Left renal cortex interstitium (tissue), 4 donors: ENCODE measurements at regions not wholly inside any gene's neighbourhood (a gene's known extent, or its start where the extent isn't known, plus 50 kb on each side); places are given as distances from the start of the nearest gene placed in this dataset.

Source experiments
- DNase-seq, 4 donors: peaks; one replicate each; pipeline ENCODE4 v3.0.0-alpha.2; 2013; ENCODE audit warnings: low read depth in 4 of 4, low spot score in 2 of 4, missing footprints in 1 of 4

DNA sequence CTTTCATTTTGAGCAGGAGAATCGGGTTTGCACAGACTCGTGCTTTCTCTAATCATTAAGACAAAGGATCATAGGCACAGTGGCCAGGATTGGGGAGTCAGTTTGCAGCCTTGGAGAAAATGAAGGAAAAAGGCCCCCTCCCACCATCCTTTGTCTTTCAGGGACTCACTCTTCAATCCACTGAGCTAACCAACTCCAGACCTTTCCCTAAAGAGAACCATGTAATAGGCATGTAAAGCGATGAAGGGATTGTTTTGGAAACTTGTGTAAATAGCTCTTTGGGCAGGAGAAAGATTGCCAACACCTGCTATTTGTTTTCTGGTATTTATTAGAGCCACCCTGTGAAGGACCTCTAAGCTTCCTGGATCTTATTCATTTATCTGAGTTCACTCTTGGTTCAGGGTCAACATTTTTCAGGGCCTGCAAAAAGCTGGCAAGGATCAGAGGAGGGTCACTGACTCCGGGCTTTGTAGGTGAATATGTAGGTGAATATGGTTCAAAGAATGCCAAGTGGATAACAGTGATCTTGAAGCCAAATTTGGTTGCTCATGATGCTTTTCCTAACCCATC, 192.6 kb upstream of the FGGY start:
- DNase-seq: no peak

DNA sequence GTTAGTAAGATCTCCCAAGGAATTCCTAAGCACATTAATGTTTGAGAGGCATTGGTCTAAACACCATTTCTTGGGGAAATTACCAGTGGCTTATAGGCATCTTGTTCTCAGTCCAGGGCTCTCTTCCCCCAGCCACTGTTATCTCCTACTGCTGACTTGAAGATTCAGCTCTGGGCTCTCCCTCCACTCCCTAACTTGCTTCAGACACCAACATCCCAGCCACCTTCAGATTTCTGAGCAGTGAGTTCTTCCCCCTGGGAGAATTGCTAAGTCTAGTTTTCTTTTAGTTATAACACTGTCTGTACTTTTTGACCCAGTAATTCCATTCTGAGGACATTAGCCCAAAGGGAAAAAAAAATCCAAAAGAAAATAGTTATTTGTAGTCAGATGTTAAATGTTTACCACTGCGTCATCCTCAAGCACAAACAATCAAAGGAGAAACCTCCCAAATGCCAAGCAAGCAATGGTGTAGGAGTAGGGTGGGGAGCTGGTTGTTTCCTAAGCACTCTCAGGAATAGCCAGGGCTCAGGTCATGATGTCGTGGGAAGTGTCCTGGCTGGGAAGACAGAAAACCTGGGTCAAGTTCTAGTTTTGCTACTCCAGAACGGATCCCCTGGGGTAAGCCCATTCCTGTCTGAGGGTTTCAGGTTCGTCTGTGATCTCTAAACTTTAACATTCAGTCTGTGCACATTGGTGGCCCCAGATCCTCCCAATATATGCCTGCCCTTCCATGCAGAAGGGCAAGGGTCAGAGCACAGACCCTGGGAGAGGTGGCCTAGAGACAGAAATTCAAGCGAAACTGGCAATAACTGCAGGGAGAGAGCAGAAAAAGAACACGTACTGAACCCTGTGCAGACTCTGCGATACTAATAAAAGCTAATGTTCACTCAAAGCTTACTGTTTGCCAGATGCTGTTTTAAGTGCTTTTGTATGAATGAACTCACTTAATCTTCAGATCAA, 191.1 kb upstream of the FGGY start:
- DNase-seq: no peak

DNA sequence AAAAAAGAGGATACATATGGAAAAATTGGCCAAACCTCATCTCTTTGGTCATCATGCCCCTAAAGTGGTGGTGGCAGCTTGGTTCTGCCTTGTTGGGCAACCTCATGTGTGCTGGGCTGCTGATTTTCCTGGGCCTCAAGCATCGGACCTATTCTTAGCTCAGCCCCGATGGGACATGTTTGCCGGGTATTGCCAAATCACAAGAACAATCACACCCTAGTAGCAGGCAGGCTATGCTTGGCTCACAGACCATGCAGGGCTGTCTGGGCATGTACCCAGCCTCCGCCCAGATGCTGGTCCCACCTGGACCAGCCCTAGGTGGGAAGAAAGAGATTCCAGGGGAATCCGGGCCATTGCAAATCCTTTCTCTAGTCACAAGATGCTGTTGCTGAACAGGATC, 189.4 kb upstream of the FGGY start:
- DNase-seq: no peak

DNA sequence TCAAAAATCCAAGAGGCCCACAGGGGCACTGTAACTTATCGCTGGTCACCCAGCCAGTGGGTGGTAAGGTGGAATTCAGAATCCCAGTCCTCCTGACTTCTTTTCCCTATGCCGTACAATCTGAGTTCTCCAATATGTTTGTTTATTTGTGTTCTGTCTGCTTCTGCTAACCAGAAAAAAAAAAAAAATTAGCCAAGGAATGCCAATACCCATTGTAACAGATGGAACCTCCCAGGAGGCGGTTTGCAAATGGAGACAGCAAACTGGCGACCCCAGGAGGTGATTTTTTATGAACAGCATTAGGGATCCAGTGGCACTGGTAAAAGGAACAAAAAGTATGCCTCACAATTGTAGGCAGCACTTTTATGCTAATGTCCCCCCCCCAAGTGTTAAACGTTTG, 189.0 kb upstream of the FGGY start:
- DNase-seq: no peak

DNA sequence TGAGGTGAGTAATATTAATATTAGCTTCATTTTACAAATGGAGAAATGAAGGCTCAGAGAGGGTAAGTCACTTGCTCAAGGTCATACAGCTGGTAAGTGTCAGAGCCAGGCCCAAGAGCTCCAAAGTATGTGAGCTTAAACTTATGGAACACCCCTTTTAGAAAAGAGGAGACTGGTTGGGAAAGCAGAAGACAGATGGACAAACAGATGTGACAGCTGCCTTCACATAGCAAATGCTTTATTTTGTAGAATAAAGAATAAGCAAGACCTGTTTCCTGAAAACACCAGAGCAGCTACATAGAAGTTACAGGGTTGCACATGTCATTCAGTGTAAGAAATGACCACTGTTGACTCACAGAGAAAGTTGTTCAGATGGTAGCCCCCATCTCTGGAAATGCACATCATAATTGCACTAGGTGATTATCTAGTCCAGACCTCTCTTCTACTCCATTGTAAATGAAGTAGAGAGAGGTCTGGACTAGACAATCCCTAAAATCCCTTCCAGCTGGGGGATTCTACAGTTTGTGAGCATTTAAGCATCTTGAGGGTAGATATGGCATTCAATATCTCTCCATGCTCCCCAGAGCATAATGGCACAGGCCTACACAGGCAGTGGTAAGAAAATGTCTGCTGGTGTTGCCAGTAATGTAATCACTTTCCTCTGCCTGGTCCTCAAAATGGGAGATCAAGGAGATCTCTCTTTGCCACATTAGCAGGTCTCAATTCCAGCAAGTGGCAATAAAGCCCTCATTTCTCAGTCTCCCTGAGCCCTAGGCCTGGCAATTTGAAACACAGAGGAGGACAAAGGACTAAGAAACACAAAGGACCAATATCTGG, 188.2 kb upstream of the FGGY start:
- no peak for DNase-seq

DNA sequence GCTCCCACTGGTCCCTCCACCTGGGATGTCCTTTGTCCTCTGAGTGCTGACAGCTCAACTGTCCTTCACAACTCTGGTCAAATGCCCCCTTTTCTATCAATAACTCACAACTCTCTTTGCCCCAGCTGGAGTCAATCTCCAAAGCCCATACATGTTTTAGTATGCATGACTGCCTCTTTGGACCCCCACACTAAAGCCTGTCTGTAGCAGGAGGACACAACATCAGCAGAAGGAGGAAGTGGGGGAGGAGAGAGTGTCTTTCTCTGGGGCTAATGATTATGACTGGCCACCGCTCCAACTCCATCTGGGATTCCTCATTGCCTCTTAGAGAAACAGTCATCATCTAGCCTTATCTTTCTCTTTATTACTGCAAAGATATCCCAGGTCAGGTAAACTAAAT, 186.6 kb upstream of the FGGY start:
- DNase-seq: no peak

DNA sequence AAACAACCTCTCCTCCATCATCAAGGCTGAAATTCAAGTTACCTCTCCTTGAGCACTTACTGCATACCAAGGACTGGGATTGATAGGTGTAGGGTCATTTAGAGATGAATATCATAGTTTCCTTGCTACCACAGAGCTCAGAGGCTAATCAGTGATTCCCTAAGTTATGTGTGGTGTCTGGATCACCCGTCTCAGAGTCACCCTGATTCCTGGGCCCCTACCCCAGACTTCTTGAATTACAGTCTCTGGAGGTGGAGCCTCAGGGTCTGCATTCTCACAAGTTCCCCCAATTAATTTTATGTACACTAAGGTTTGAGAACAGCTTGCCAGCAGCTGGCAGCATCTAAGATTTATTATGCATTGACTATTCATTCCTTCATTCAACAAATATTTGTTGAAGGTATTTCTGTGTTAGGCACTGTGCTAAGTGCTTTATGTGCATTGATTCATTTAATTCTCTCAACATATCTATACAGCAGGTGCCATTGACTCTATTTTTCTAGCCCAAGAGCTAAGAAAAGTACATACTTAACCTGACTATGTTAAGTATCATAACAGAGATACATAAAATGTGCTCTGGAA, 182.9 kb upstream of the FGGY start:
- DNase-seq: no peak

DNA sequence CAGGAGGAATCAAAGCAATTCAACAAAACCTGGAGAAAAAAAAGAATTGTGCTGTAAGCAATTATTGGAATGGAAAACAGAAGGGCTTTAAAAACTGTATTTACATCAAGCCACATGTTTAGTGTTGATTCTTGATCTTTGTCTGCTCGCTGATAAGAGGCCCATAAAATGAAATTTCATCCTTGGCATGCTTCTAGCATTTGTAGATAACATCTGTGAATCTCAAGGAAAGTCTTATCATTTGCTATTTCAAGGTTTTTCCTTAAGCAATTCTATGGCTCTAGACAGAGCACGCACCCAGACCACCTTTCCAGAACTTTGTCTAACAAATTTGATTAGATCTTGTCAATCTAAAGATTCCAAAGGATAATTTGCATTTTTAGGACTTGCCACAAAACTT, 181.0 kb upstream of the FGGY start:
- no peak for DNase-seq

DNA sequence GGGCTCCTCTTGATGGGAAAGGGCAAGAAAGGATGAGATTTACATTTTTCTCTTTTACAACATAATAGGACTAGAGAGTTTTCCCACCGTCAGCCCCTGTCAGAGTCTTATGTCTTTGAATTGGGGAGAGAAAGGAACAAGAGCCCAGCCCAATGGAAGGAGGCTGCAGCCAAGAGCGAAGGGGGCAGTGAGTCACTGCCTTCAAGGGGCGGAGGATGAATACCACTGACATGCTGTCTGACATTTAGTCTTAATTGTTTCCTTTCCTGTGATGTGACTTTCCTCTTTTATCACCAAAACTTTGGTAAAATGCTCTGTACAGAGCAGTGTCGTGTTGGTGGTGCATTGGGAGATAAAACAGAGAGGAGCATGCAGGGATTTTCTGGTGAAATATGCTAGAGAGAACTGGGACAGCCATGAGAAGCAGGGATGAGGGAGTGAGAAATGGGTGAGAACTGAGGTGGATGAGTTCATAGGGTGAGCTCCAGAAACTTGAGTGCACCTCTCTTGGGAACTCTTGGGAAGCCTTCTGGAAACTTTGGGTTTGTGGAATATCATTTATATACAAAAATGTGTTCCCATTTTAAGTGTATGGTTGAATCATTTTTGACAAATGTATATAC, 179.9 kb upstream of the FGGY start:
- no peak for DNase-seq

DNA sequence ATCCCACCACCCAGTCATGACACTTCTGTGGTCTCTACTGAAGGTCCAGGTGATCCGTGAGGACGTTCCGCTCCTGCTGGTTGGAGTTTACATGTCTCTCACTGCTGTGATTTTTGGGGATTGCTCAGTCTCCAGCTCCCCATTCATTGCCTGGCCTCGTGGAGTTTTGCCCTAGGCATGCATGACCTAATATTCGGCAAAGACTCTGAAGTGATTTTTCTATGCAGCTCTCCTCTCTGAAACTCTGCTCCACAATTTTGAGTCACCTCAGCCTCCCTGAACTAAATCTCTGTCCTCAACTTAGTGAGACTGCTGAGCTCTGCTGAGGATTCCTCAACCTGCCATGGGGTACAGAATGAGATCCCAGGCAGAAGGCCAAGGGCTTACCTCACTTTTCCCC, 174.4 kb upstream of the FGGY start:
- no peak for DNase-seq

DNA sequence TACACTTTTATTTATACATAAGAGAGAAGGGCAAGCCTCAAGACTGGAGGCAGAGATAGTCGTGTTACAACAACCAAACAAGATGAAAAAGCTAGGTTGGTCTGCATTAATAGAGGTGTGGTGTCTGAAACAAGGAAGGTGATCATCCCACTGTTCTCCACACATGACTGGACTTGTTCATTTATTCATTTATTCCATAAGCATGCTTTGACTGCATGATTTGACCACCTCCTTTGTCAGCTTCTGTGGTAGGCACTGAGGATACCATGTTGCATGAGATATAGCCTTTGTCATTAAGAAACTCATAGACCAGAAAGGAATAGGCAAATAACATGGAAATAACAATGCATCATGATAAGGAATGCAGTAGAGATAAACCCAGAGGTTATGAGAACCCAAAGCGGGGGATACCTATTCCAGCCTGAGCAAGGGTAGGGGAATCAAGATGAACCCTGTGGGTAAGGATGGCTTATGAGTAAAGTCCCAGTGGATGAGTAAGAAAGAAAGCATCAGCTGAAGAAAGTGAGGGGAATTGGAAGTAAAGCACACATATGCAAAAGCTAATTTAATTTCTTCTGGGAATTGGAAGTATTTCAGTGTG, 173.7 kb upstream of the FGGY start:
- DNase-seq: no peak

DNA sequence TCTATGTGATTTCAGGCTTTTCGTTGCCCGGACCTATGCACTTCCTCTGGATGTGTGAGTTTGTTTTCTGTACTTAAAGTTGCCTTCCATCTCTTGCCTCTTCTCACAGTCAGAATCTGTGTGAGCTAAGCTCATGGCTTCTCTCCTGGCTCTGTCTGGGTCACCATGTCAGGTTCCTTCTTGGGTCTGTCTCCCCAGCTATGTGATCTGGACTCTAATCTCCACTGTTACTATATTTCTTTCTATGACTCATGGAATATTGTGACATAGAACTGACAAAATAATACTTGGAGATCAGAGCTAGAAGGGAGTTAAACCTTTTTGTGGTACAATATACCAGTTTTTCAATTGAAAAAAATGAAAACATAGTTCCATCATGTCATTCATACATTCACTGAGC, 172.7 kb upstream of the FGGY start:
- DNase-seq: no peak

DNA sequence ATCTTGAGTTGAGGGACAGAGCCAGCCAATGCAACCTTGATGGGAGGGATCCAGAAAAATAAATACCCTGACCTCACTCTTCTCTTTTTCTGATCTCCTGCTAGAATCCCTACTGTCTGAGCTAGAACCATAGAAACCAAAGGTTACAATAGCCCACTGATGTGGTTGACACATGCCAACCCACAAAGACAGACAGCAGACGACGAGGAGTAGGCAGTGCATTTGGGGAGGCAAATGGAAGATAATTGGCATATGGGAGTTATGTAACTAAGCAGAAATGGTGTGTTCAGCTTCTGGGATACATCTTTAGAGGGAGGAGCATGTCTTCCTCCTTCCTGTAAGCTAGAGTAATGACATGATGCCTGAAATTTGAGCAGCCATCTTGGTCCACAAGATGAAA, 171.7 kb upstream of the FGGY start:
- no peak for DNase-seq

DNA sequence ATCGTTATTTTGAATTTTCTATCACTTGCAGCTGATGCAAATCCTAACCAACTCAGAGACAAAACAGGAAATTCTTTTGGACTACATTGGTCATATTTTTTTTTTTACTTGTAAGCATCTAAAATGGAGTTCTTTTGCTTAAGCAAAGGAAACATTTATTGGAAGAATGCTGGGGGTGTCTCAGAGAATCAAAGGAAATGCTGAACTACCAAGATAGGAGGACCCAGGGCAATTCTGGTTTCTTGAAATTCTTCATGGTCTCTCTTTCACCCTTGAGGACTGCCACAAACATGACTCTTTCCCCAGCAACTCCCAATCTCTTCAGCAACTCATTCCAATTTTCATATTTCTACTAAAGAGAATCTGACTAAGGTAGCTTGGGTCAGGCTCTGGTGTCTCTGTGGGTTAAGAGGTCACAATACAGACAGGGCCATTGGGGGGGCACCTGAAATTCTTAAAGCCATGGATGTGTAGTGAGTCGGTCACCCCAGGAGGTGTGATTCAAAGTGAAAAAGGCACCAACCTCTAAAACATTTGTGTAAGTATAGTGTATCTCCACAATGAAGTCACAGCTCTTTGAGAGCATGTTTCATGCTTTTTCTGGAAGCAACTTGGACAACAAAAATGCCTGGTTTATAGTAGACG, 171.1 kb upstream of the FGGY start:
- no peak for DNase-seq

DNA sequence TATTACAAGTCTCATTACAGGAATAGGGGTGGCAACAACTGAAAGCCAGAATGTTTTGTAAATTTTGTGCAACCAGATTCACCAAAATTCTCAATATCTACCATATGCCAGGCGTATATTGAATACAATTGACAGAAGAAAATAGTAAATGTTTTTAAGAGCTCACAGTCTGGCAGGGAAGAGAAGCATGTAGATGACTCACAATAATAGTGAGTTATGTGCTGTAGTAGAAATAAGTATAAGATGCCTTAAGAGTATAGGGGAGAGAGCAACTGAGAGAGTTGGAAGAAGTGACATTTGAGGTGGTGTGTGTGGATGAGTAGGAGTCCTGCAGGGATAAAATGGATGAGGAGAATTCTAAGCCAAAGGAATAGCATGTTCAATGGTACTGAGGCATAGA, 170.5 kb upstream of the FGGY start:
- no peak for DNase-seq

DNA sequence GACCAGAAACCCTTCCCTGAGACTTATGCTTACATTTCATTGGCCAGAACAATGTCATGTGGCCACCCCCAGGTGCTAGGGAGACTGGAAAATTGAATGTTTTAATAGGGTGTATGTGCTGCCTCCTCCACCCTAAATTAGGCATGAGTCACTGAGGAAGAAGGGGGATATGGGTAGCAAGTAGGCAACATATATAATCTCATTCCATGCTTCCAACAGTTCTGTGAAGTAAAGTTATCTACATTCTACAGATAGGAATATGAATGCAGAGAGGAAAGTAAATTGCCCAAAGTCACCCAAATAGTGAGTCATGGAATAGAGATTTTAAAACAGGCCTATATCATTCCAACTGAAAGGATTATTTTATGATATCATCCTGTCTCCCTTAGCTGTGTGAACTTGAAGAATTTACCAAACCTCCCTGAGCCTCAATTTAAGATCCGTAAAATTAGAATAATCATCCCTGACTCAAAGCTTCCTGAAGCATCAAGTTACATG, 168.6 kb upstream of the FGGY start:
- no peak for DNase-seq

DNA sequence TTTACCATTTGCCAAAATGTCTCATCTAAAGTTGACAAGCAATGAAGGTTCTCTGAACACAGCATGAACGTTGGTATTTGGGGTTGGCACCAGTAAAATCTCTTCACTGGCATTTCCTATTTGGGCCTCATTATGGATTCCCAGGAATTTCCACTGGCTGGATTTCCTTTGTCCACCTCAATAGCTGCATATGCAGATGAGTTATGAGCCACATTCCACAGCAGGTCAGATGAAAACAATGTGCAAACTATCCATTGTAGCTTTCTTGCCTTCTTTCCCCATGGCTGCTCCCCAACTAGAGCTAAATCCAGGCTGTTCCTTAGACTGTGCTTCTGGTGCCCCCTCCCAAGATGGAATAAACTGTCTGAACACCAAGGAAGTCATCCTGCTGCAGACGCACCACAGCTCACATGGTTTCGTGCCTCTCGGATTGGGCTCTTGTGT, 168.1 kb upstream of the FGGY start:
- DNase-seq: no peak

DNA sequence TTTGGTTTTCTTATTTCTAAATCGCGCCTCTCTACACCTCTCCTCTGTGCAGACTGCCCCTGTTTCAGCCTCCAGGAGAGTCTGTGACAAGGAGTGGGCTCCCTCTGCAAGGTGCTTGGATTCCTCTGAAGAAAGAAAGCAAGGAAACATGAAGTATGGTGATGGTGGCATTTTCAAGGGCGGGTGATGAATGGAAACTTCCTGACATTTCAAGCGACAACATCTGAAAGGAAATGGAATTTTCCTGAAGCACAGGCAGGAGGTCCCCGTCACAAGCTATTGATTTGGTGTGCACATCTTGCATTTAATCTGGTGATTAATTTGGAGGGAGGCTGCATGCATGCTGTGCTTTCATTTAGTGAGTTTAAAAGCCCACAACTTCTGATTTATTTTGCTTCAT, 164.6 kb upstream of the FGGY start:
- no peak for DNase-seq

DNA sequence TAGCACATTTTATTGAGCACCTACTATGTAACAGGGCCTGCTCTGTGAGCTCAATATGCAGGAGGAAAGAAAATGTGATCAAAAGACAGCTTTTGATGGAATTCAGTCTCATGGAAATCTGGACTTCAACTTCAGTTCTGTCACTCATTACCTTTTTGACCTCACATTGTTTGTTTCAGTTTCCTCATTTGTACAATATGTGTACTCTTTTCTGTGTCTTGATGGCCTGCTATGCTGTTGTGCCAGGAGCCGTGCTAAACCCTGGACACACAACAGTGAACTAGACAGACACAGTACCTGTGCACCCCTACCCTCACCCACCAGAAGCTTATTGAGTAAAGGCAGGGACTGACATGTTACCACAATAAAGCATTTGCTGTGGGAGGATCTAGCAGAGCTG, 162.9 kb upstream of the FGGY start:
- no peak for DNase-seq
